ENCODE measurements at regions not wholly inside any gene's neighbourhood (a gene's known extent, or its start where the extent isn't known, plus 50 kb on each side); places are given as distances from the start of the nearest gene placed in this dataset.

DNA sequence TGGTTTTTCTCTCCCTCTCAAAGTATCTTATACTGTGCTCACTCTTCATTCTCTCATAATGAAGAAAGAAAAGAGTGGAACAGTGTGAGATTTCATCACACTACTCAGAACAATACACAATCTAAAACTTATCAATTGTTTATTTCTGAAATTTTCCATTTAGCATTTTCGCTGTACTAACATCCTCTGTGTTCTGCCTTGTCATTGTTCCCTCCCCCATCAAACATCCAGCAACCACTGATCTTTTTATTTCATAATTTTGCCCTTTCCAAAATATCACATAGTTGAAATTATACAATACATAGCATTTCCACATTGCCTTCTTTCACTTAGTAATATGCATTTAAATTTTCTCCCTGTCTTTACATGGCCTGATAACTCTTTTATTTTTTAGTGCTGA lies 658.7 kb downstream of the SLITRK1 start:
- Histone ChIP-seq H2AFZ (ENCODE audit: low read length) (no peak overlapping the region), H3K4me3 (ENCODE audit: low read depth, low read length, poor library complexity, severe bottlenecking) (no peak overlapping the region), H3K36me3 (ENCODE audit: insufficient read depth, low read length) (no peaks in the 10 kb centered on the region), H3K9me2 (ENCODE audit: insufficient read depth, low read length) (no peaks in the 10 kb centered on the region), H4K20me1 (ENCODE audit: insufficient read depth, low read length) (no peaks in the 10 kb centered on the region), H3K9me3 (ENCODE audit: low read length) (no peaks in the 10 kb centered on the region), H3K4me2 (ENCODE audit: low read length) (no peak overlapping the region), H3K79me2 (ENCODE audit: insufficient read depth, low read depth, low read length) (no peaks in the 10 kb centered on the region), H3K27ac (ENCODE audit: low read depth, low read length, poor library complexity, severe bottlenecking) (no peak overlapping the region), H3K4me1 (ENCODE audit: insufficient read depth, low read length, poor library complexity, severe bottlenecking) (no peaks in the 10 kb centered on the region)
- TF ChIP-seq CTCF (conservative IDR thresholded peaks at IDR 0.05; ENCODE audit: low read length) (no peak), EZH2phosphoT487 (IDR thresholded peaks at IDR 0.05; ENCODE audit: borderline replicate concordance, low read depth, low read length) (no peak)
- intact Hi-C loops (cut with micrococcal nuclease; ENCODE audit: unreplicated experiment): no loop called here
- BruUV-seq (replicated peaks): no TSS peak
- ChIA-PET CTCF (ENCODE audit: unreplicated experiment) (no interaction called here), POLR2A (no interaction called here)
- DNase-seq (ENCODE audit: low spot score): no peak

- no peaks in the 10 kb centered on the region for H3K79me2 ChIP-seq (ENCODE audit: insufficient read depth, low read depth, low read length)
- H4K20me1 ChIP-seq (ENCODE audit: insufficient read depth, low read length): no peaks in the 10 kb centered on the region
- no peaks in the 10 kb centered on the region for H3K36me3 ChIP-seq (ENCODE audit: insufficient read depth, low read length)
- DNase-seq (ENCODE audit: low spot score): no peak
- ChIA-PET CTCF (ENCODE audit: unreplicated experiment) (no interaction called here), POLR2A (no interaction called here)
- H2AFZ ChIP-seq (ENCODE audit: low read length): no peak overlapping the region
- H3K27ac ChIP-seq (ENCODE audit: low read depth, low read length, poor library complexity, severe bottlenecking): no peak overlapping the region
- no peaks in the 10 kb centered on the region for H3K4me1 ChIP-seq (ENCODE audit: insufficient read depth, low read length, poor library complexity, severe bottlenecking)
- no peak overlapping the region for H3K4me2 ChIP-seq (ENCODE audit: low read length)
- intact Hi-C loops (cut with micrococcal nuclease; ENCODE audit: unreplicated experiment): no loop called here
- no peaks in the 10 kb centered on the region for H3K9me2 ChIP-seq (ENCODE audit: insufficient read depth, low read length)
- H3K9me3 ChIP-seq (ENCODE audit: low read length): no peaks in the 10 kb centered on the region
- TF ChIP-seq EZH2phosphoT487 (IDR thresholded peaks at IDR 0.05; ENCODE audit: borderline replicate concordance, low read depth, low read length): no peak
- TF ChIP-seq CTCF (conservative IDR thresholded peaks at IDR 0.05; ENCODE audit: low read length): no peak
- no peak overlapping the region for H3K4me3 ChIP-seq (ENCODE audit: low read depth, low read length, poor library complexity, severe bottlenecking)
- no TSS peak for BruUV-seq (replicated peaks)
Observed at GRCh38 chr13:83221813-83222241, 660.4 kb downstream of the SLITRK1 start.

GRCh38 chr13:83221256-83221655 lies 661.0 kb downstream of the SLITRK1 start:
- Histone ChIP-seq H3K9me3 (ENCODE audit: low read length) (no peaks in the 10 kb centered on the region), H3K4me3 (ENCODE audit: low read depth, low read length, poor library complexity, severe bottlenecking) (no peak overlapping the region), H2AFZ (ENCODE audit: low read length) (no peak overlapping the region), H3K79me2 (ENCODE audit: insufficient read depth, low read depth, low read length) (no peaks in the 10 kb centered on the region), H3K27ac (ENCODE audit: low read depth, low read length, poor library complexity, severe bottlenecking) (no peak overlapping the region), H3K4me1 (ENCODE audit: insufficient read depth, low read length, poor library complexity, severe bottlenecking) (no peaks in the 10 kb centered on the region), H3K4me2 (ENCODE audit: low read length) (no peak overlapping the region), H3K9me2 (ENCODE audit: insufficient read depth, low read length) (no peaks in the 10 kb centered on the region), H3K36me3 (ENCODE audit: insufficient read depth, low read length) (no peaks in the 10 kb centered on the region), H4K20me1 (ENCODE audit: insufficient read depth, low read length) (no peaks in the 10 kb centered on the region)
- DNase-seq (ENCODE audit: low spot score): peak; percentile 0
- BruUV-seq (replicated peaks): no TSS peak
- ChIA-PET POLR2A (no interaction called here), CTCF (ENCODE audit: unreplicated experiment) (no interaction called here)
- TF ChIP-seq CTCF (conservative IDR thresholded peaks at IDR 0.05; ENCODE audit: low read length) (no peak), EZH2phosphoT487 (IDR thresholded peaks at IDR 0.05; ENCODE audit: borderline replicate concordance, low read depth, low read length) (no peak)
- intact Hi-C loops (cut with micrococcal nuclease; ENCODE audit: unreplicated experiment): no loop called here
